Fibroblast of lung (primary cell): ENCODE measurements at regions not wholly inside any gene's neighbourhood (a gene's known extent, or its start where the extent isn't known, plus 50 kb on each side); places are given as distances from the start of the nearest gene placed in this dataset.

ENCODE experiments used
- DNase-seq, 2 donors: peaks; one replicate each; pipeline versions ENCODE4 v3.0.0 to v3.0.0-alpha.2; 2010; ENCODE audit warnings: low read depth in 2 of 2
- H2AFZ ChIP-seq: 2 replicates; pipeline ENCODE4 v1.5.1; 2012; ENCODE audit warnings: low read length, control low read depth, inconsistent platforms
- H3K27ac ChIP-seq: 2 replicates; pipeline ENCODE4 v1.5.1; 2011; ENCODE audit warnings: low read length, control low read depth; ENCODE audit not compliant: insufficient read depth
- H3K27me3 ChIP-seq: 2 replicates; pipeline ENCODE4 v1.5.1; 2011; ENCODE audit warnings: mild to moderate bottlenecking, low read length; ENCODE audit not compliant: control insufficient read depth, insufficient read depth
- H3K36me3 ChIP-seq: 2 replicates; pipeline ENCODE4 v1.5.1; 2011; ENCODE audit warnings: low read length; ENCODE audit not compliant: control insufficient read depth, insufficient read depth
- H3K4me1 ChIP-seq: 2 replicates; pipeline ENCODE4 v1.5.1; 2011; ENCODE audit warnings: low read length; ENCODE audit not compliant: control insufficient read depth, insufficient read depth; ENCODE audit errors: extremely low read depth
- H3K4me2 ChIP-seq: 2 replicates; pipeline ENCODE4 v1.5.1; 2011; ENCODE audit warnings: low read length, control low read depth; ENCODE audit not compliant: insufficient read depth; ENCODE audit errors: extremely low read depth
- H3K4me3 ChIP-seq, 4 experiments: fragments of 200-600 bp in 1 of 4; sonication (generic) in 1 of 4; replicated peaks in 1 of 4; 2 replicates each; pipeline ENCODE4 v1.5.1; 2011 to 2016; ENCODE audit warnings: low read length in 4 of 4, low read depth in 3 of 4, mild to moderate bottlenecking in 3 of 4, control low read depth in 2 of 4, inconsistent platforms in 1 of 4, mixed read lengths in 1 of 4; ENCODE audit not compliant: insufficient read depth in 1 of 4; ENCODE audit errors: control extremely low read depth in 1 of 4
- H3K79me2 ChIP-seq: 2 replicates; pipeline ENCODE4 v1.5.1; 2012; ENCODE audit warnings: mild to moderate bottlenecking, low read length, inconsistent platforms; ENCODE audit not compliant: control insufficient read depth, insufficient read depth
- H3K9ac ChIP-seq: 2 replicates; pipeline ENCODE4 v1.5.1; 2011; ENCODE audit warnings: mild to moderate bottlenecking, low read length, control low read depth; ENCODE audit not compliant: insufficient read depth
- H3K9me3 ChIP-seq: 2 replicates; pipeline ENCODE4 v1.5.1; 2012; ENCODE audit warnings: low read depth, low read length; ENCODE audit not compliant: control insufficient read depth, insufficient read depth
- H4K20me1 ChIP-seq: 2 replicates; pipeline ENCODE4 v1.5.1; 2011; ENCODE audit warnings: low read length; ENCODE audit not compliant: control insufficient read depth, insufficient read depth; ENCODE audit errors: extremely low read depth
- CTCF ChIP-seq, 2 donors: IDR thresholded peaks in 1 of 2; conservative IDR thresholded peaks in 1 of 2; 1 replicate in 1 of 2; 2 replicates in 1 of 2; pipeline ENCODE4 v1.5.1; 2011 to 2012; ENCODE audit warnings: low read length in 2 of 2, control low read depth in 1 of 2, inconsistent platforms in 1 of 2, low read depth in 1 of 2, mild to moderate bottlenecking in 1 of 2
- EZH2 ChIP-seq: IDR thresholded peaks from 2 replicates; pipeline ENCODE4 v1.5.1; 2012; ENCODE audit warnings: low read length, control low read depth, mild to moderate bottlenecking; ENCODE audit errors: missing control alignments

- Histone ChIP-seq H3K9me3 (no peaks in the 10 kb centered on the region), H3K4me1 (no peaks in the 10 kb centered on the region), H3K4me2 (no peak overlapping the region), H4K20me1 (no peaks in the 10 kb centered on the region), H3K36me3 (no peaks in the 10 kb centered on the region), H3K27ac (no peak overlapping the region), H3K27me3 (no peaks in the 10 kb centered on the region), H3K9ac (no peak overlapping the region), H3K79me2 (no peaks in the 10 kb centered on the region), H2AFZ (no peak overlapping the region), H3K4me3 (no peak overlapping the region)
- no peak for TF ChIP-seq EZH2
- TF ChIP-seq CTCF (conservative IDR thresholded peaks at IDR 0.05 in 1 of 2, IDR thresholded peaks at IDR 0.05 in 1 of 2; ENCODE audit: low read depth in 1 of 2, low read length in 2 of 2): peak; percentile 72 to 80
- peak; percentile 61 to 80 for DNase-seq
These were observed 2193.4 kb upstream of the RAG2 start for GRCh38 chr11:38791346-38791961.

- H3K4me3 ChIP-seq: no peak overlapping the region
- H3K9ac ChIP-seq: no peak overlapping the region
- H3K27ac ChIP-seq: no peak overlapping the region
- H3K4me2 ChIP-seq: no peak overlapping the region
- H3K4me1 ChIP-seq: no peaks in the 10 kb centered on the region
- no peaks in the 10 kb centered on the region for H3K27me3 ChIP-seq
- H3K79me2 ChIP-seq: no peaks in the 10 kb centered on the region
- H4K20me1 ChIP-seq: no peaks in the 10 kb centered on the region
- H2AFZ ChIP-seq: no peak overlapping the region
- no peaks in the 10 kb centered on the region for H3K36me3 ChIP-seq
- H3K9me3 ChIP-seq: no peaks in the 10 kb centered on the region
- TF ChIP-seq EZH2: no peak
- no peak for TF ChIP-seq CTCF (conservative IDR thresholded peaks at IDR 0.05 in 1 of 2, IDR thresholded peaks at IDR 0.05 in 1 of 2; ENCODE audit: low read depth in 1 of 2, low read length in 2 of 2)
- peak; percentile 2 to 17 for DNase-seq
These were observed 2190.5 kb upstream of the RAG2 start for GRCh38 chr11:38788561-38788960.

GRCh38 chr11:38784164-38784563 is 2186.1 kb upstream of the RAG2 start:
- no peak overlapping the region for H3K4me2 ChIP-seq
- TF ChIP-seq EZH2 (no peak), CTCF (conservative IDR thresholded peaks at IDR 0.05 in 1 of 2, IDR thresholded peaks at IDR 0.05 in 1 of 2; ENCODE audit: low read depth in 1 of 2, low read length in 2 of 2) (no peak)
- no peak overlapping the region for H3K9ac ChIP-seq
- no peak overlapping the region for H3K27ac ChIP-seq
- H3K4me3 ChIP-seq: no peak overlapping the region
- H3K79me2 ChIP-seq: no peaks in the 10 kb centered on the region
- no peaks in the 10 kb centered on the region for H3K4me1 ChIP-seq
- no peaks in the 10 kb centered on the region for H3K27me3 ChIP-seq
- no peaks in the 10 kb centered on the region for H3K36me3 ChIP-seq
- no peaks in the 10 kb centered on the region for H4K20me1 ChIP-seq
- H2AFZ ChIP-seq: no peak overlapping the region
- no peak for DNase-seq
- H3K9me3 ChIP-seq: no peaks in the 10 kb centered on the region
